Stomach smooth muscle (tissue), 2 donors: ENCODE measurements at regions not wholly inside any gene's neighbourhood (a gene's known extent, or its start where the extent isn't known, plus 50 kb on each side); places are given as distances from the start of the nearest gene placed in this dataset.
"Not testable (repeated sequence)": the region's sequence is repeated elsewhere in the genome, so short reads cannot be mapped to it uniquely, and the experiment has no call there.

Source experiments
- H3K27ac ChIP-seq: one replicate; pipeline ENCODE4 v1.7.0; 2013; ENCODE audit warnings: mild to moderate bottlenecking, low read length, inconsistent platforms
- H3K27me3 ChIP-seq, 2 donors: one replicate each; pipeline ENCODE4 v1.7.0; 2013; ENCODE audit warnings: low read length in 2 of 2; ENCODE audit not compliant: insufficient read depth in 2 of 2, control insufficient read depth in 1 of 2
- H3K36me3 ChIP-seq, 2 donors: one replicate each; pipeline ENCODE4 v1.7.0; 2013; ENCODE audit warnings: low read length in 2 of 2; ENCODE audit not compliant: control insufficient read depth in 2 of 2, insufficient read depth in 2 of 2
- H3K4me1 ChIP-seq: one replicate; pipeline ENCODE4 v1.7.0; 2013; ENCODE audit warnings: low read length; ENCODE audit not compliant: control insufficient read depth, insufficient read depth
- H3K4me3 ChIP-seq, 2 donors: one replicate each; pipeline ENCODE4 v1.7.0; 2013; ENCODE audit warnings: low read length in 2 of 2
- H3K9ac ChIP-seq, 2 donors: one replicate each; pipeline ENCODE4 v1.7.0; 2013; ENCODE audit warnings: low read length in 2 of 2, mild to moderate bottlenecking in 1 of 2
- H3K9me3 ChIP-seq, 2 donors: one replicate each; pipeline ENCODE4 v1.7.0; 2013; ENCODE audit warnings: low read length in 2 of 2; ENCODE audit not compliant: control insufficient read depth in 2 of 2
- donor health status: healthy.
- donor health status: Pancreatic carcinoma.

GRCh38 chrX:1807301-1807731 lies 192.5 kb downstream of the ASMT start:
- peaks cover 3 to 5% of the 10 kb centered on the region in 2 donors for H3K27me3 ChIP-seq
- no peak overlapping the region for H3K27ac ChIP-seq
- H3K9me3 ChIP-seq, result peaks cover 0 to 2% of the 10 kb centered on the region in 2 donors
- no peak overlapping the region for H3K9ac ChIP-seq
- H3K4me3 ChIP-seq, result no peak overlapping the region
- no peaks in the 10 kb centered on the region for H3K4me1 ChIP-seq
- no peaks in the 10 kb centered on the region for H3K36me3 ChIP-seq

- Histone ChIP-seq H3K9me3 (peaks cover 0 to 2% of the 10 kb centered on the region in 2 donors), H3K4me1 (no peaks in the 10 kb centered on the region), H3K4me3 (no peak overlapping the region), H3K9ac (no peak overlapping the region), H3K27ac (no peak overlapping the region), H3K27me3 (peaks cover 3 to 5% of the 10 kb centered on the region in 2 donors), H3K36me3 (no peaks in the 10 kb centered on the region)
Measured at GRCh38 chrX:1809581-1809980, 194.7 kb downstream of the ASMT start.

- Histone ChIP-seq H3K27me3 (no peaks in the 10 kb centered on the region), H3K9ac (no peak overlapping the region), H3K9me3 (peaks cover 0 to 2% of the 10 kb centered on the region in 2 donors), H3K27ac (no peak overlapping the region), H3K4me1 (no peaks in the 10 kb centered on the region), H3K4me3 (no peak overlapping the region), H3K36me3 (no peaks in the 10 kb centered on the region)
Measured at GRCh38 chrX:1813809-1814208, 198.9 kb downstream of the ASMT start.

- H3K9me3 ChIP-seq, result no peaks in the 10 kb centered on the region
- H3K36me3 ChIP-seq, result no peaks in the 10 kb centered on the region
- no peak overlapping the region for H3K4me3 ChIP-seq
- H3K27me3 ChIP-seq, result no peaks in the 10 kb centered on the region
- H3K27ac ChIP-seq, result no peak overlapping the region
- no peak overlapping the region for H3K9ac ChIP-seq
- no peaks in the 10 kb centered on the region for H3K4me1 ChIP-seq
Measured at GRCh38 chrX:1815456-1816175, 200.8 kb downstream of the ASMT start.

- H3K36me3 ChIP-seq, H3K9me3 ChIP-seq, H3K27me3 ChIP-seq, H3K4me1 ChIP-seq, H3K4me3 ChIP-seq, H3K27ac ChIP-seq, H3K9ac ChIP-seq: not testable (repeated sequence)
Measured at GRCh38 chrX:1816387-1816982, 201.6 kb downstream of the ASMT start.

GRCh38 chrX:1821846-1822245 lies 207.0 kb downstream of the ASMT start:
- no peak overlapping the region for H3K4me3 ChIP-seq
- peaks cover 0 to 4% of the 10 kb centered on the region in 2 donors for H3K9me3 ChIP-seq
- H3K4me1 ChIP-seq, result no peaks in the 10 kb centered on the region
- H3K9ac ChIP-seq, result no peak overlapping the region
- no peak overlapping the region for H3K27ac ChIP-seq
- no peaks in the 10 kb centered on the region for H3K27me3 ChIP-seq
- H3K36me3 ChIP-seq, result no peaks in the 10 kb centered on the region

GRCh38 chrX:1824855-1825254 lies 210.0 kb downstream of the ASMT start:
- peaks cover 0 to 4% of the 10 kb centered on the region in 2 donors for H3K9me3 ChIP-seq
- H3K4me3 ChIP-seq, result no peak overlapping the region
- H3K27me3 ChIP-seq, result no peaks in the 10 kb centered on the region
- no peak overlapping the region for H3K9ac ChIP-seq
- no peak overlapping the region for H3K27ac ChIP-seq
- H3K4me1 ChIP-seq, result no peaks in the 10 kb centered on the region
- no peaks in the 10 kb centered on the region for H3K36me3 ChIP-seq

GRCh38 chrX:1833656-1834360 lies 218.9 kb downstream of the ASMT start:
- Histone ChIP-seq H3K36me3 (no peaks in the 10 kb centered on the region), H3K4me3 (no peak overlapping the region), H3K9ac (no peak overlapping the region), H3K9me3 (peaks cover 0 to 8% of the 10 kb centered on the region in 2 donors), H3K27me3 (no peaks in the 10 kb centered on the region), H3K4me1 (no peaks in the 10 kb centered on the region), H3K27ac (no peak overlapping the region)

- H3K4me1 ChIP-seq, result no peaks in the 10 kb centered on the region
- H3K9me3 ChIP-seq, result peaks cover 0 to 8% of the 10 kb centered on the region in 2 donors
- no peaks in the 10 kb centered on the region for H3K36me3 ChIP-seq
- no peak overlapping the region for H3K9ac ChIP-seq
- H3K27me3 ChIP-seq, result no peaks in the 10 kb centered on the region
- H3K27ac ChIP-seq, result no peak overlapping the region
- no peak overlapping the region for H3K4me3 ChIP-seq
Measured at GRCh38 chrX:1835056-1835455, 220.2 kb downstream of the ASMT start.

- H3K9me3 ChIP-seq, result peaks cover 0 to 11% of the 10 kb centered on the region in 2 donors
- no peaks in the 10 kb centered on the region for H3K4me1 ChIP-seq
- H3K4me3 ChIP-seq, result no peak overlapping the region
- H3K27me3 ChIP-seq, result no peaks in the 10 kb centered on the region
- H3K9ac ChIP-seq, result no peak overlapping the region
- no peaks in the 10 kb centered on the region for H3K36me3 ChIP-seq
- no peak overlapping the region for H3K27ac ChIP-seq
Measured at GRCh38 chrX:1836683-1837082, 221.8 kb downstream of the ASMT start.

GRCh38 chrX:1841746-1842145 lies 226.9 kb downstream of the ASMT start:
- no peak overlapping the region for H3K4me3 ChIP-seq
- H3K9me3 ChIP-seq, result peaks cover 0 to 8% of the 10 kb centered on the region in 2 donors
- H3K9ac ChIP-seq, result no peak overlapping the region
- no peaks in the 10 kb centered on the region for H3K36me3 ChIP-seq
- no peaks in the 10 kb centered on the region for H3K27me3 ChIP-seq
- no peaks in the 10 kb centered on the region for H3K4me1 ChIP-seq
- H3K27ac ChIP-seq, result no peak overlapping the region
